ENCODE measurements at regions not wholly inside any gene's neighbourhood (a gene's known extent, or its start where the extent isn't known, plus 50 kb on each side); places are given as distances from the start of the nearest gene placed in this dataset.
"Not testable (repeated sequence)": the region's sequence is repeated elsewhere in the genome, so short reads cannot be mapped to it uniquely, and the experiment has no call there.

DNA sequence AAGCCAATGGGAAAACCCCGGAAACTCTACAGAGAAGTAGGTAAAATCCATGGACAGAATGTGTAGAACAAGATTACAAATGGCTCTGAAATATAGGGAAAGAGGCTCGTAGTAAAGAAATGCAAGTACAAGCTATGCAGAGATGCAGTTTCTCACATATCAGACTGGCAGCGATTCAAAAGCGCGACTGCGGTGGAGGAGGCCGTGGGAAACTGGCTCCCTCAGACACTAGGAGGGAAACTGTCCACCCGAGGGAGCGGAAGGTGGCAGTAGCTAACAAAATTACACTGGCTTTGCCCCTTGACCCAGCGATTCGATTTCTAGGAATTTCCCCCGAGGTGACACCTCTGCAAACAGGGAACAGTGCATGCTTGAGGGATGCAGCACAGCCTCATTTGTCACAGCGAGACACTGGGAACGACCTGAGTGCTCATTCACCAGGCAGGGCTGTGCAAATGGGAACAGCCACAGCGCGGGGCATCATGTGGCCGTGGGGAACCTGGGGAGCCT, 349.3 kb downstream of the CNTNAP3B start:
- not testable (repeated sequence) for FAIRE-seq; H3K9me3 ChIP-seq (ENCODE audit: control insufficient read depth in 2 of 2, insufficient read depth in 1 of 2, low read depth in 1 of 2, low read length in 1 of 2); H3K27me3 ChIP-seq (ENCODE audit: control insufficient read depth in 3 of 3, insufficient read depth in 3 of 3, low read length in 3 of 3); H3K4me1 ChIP-seq (ENCODE audit: control insufficient read depth in 3 of 3, insufficient read depth in 2 of 3, low read depth in 1 of 3, low read length in 2 of 3); H3K27ac ChIP-seq (ENCODE audit: low read depth in 1 of 3, low read length in 2 of 3); H3K36me3 ChIP-seq (ENCODE audit: control insufficient read depth in 3 of 3, insufficient read depth in 2 of 3, low read depth in 1 of 3, low read length in 3 of 3); H3K4me3 ChIP-seq (ENCODE audit: low read depth in 1 of 3, low read length in 3 of 3)
- DNase-seq = peak in 1 of 2 donors; percentile 16
- 19 to 51% (median 25%) methylated on average over 13 to 14 of the region's 17 CpGs for WGBS, 3 donors

DNA sequence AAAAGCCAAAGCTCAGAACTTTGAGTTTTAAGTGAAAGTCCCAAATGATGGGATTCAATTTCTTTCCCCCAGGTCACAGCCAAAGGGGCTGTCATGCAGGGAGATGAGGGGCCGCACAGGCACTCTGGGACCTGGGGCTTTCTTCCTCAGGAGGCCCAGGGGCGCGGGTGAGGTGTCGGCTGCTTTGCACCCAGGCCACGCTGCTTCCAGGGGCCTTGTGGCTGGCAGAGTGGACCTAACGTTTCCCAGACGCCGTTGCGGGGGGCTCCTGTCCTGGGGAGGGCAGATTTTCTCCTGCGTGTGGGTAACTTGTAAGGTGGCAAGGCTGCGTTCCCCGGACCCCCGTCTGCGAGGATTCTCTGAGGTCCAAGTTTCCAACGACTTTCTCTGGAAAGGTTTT, 350.0 kb downstream of the CNTNAP3B start:
- H3K4me3 ChIP-seq (ENCODE audit: low read depth in 1 of 3, low read length in 3 of 3); H3K36me3 ChIP-seq (ENCODE audit: control insufficient read depth in 3 of 3, insufficient read depth in 2 of 3, low read depth in 1 of 3, low read length in 3 of 3); H3K9me3 ChIP-seq (ENCODE audit: control insufficient read depth in 2 of 2, insufficient read depth in 1 of 2, low read depth in 1 of 2, low read length in 1 of 2); H3K27me3 ChIP-seq (ENCODE audit: control insufficient read depth in 3 of 3, insufficient read depth in 3 of 3, low read length in 3 of 3); H3K27ac ChIP-seq (ENCODE audit: low read depth in 1 of 3, low read length in 2 of 3); H3K4me1 ChIP-seq (ENCODE audit: control insufficient read depth in 3 of 3, insufficient read depth in 2 of 3, low read depth in 1 of 3, low read length in 2 of 3); FAIRE-seq; DNase-seq: not testable (repeated sequence)
- WGBS, 3 donors = 91 to 96% (median 91%) methylated on average over 15 of the region's 15 CpGs

DNA sequence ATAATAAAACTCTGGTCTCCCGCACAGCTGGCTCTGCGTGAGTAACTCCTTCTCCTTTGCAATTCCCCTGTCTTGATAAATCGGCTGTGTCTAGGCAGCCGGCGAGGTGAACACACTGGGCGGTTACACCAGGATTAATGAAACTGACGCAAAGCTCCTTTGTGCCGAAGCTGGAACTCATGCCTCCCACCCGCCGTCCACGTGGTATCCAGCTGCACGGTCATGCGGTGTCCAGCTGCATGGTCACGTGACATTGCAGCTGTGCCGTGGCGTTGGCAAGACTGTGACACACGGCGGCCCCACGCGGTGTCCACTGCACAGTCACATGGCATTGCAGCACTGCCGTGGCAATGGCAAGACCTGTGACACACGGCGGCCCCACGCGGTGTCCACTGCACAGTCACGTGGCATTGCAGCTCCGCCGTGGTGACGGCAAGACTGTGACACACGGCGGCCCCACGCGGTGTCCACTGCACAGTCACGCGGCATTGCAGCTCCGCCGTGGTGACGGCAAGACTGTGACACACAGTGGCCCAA, 350.6 kb downstream of the CNTNAP3B start:
- not testable (repeated sequence) for H3K9me3 ChIP-seq (ENCODE audit: control insufficient read depth in 2 of 2, insufficient read depth in 1 of 2, low read depth in 1 of 2, low read length in 1 of 2); H3K4me3 ChIP-seq (ENCODE audit: low read depth in 1 of 3, low read length in 3 of 3); H3K36me3 ChIP-seq (ENCODE audit: control insufficient read depth in 3 of 3, insufficient read depth in 2 of 3, low read depth in 1 of 3, low read length in 3 of 3); H3K27me3 ChIP-seq (ENCODE audit: control insufficient read depth in 3 of 3, insufficient read depth in 3 of 3, low read length in 3 of 3); FAIRE-seq; DNase-seq; H3K4me1 ChIP-seq (ENCODE audit: control insufficient read depth in 3 of 3, insufficient read depth in 2 of 3, low read depth in 1 of 3, low read length in 2 of 3); H3K27ac ChIP-seq (ENCODE audit: low read depth in 1 of 3, low read length in 2 of 3)
- WGBS, 3 donors = 96 to 97% (median 96%) methylated on average over 32 to 38 of the region's 38 CpGs

DNA sequence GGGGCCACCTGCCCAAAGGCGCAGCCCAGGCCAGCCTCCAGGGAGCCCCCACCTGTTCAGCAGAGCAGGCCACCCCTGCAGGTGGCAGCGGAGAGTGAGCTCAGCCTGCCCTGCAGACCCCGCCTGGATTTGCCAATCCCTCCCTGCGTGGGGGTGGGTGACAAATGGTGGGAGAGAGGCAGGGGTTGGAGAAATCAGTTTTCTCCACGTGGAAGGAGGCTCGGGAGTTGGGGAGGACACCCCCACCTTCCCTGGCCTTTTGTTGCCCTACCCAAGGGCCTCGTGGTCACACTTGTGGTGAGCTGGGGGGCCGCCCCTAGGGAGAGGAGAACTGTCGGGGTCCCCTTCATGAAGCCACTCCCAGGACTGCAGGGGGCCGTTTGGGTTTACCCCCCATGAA, 351.7 kb downstream of the CNTNAP3B start:
- not testable (repeated sequence) for H3K4me1 ChIP-seq (ENCODE audit: control insufficient read depth in 3 of 3, insufficient read depth in 2 of 3, low read depth in 1 of 3, low read length in 2 of 3); H3K27ac ChIP-seq (ENCODE audit: low read depth in 1 of 3, low read length in 2 of 3); H3K9me3 ChIP-seq (ENCODE audit: control insufficient read depth in 2 of 2, insufficient read depth in 1 of 2, low read depth in 1 of 2, low read length in 1 of 2); H3K4me3 ChIP-seq (ENCODE audit: low read depth in 1 of 3, low read length in 3 of 3); H3K27me3 ChIP-seq (ENCODE audit: control insufficient read depth in 3 of 3, insufficient read depth in 3 of 3, low read length in 3 of 3); FAIRE-seq; DNase-seq; H3K36me3 ChIP-seq (ENCODE audit: control insufficient read depth in 3 of 3, insufficient read depth in 2 of 3, low read depth in 1 of 3, low read length in 3 of 3)
- 77 to 83% (median 82%) methylated on average over 5 to 7 of the region's 10 CpGs for WGBS, 3 donors

DNA sequence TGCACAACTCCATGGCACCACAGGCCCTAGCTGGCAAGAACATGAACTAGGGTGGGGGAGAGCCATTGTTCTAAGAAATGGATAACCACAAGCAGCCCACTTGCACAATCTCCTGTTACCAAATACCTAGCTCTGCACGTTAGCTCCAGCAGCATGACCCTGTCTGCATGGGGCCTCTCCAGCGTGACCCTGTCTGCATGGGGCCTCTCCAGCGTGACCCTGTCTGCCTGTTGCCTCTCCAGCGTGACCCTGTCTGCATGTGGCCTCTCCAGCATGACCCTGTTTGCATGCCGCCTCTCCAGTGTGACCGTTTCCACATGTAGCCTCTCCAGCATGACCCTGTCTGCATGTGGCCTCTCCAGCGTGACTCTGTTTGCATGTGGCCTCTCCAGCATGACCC, 356.7 kb downstream of the CNTNAP3B start:
- H3K9me3 ChIP-seq (ENCODE audit: control insufficient read depth in 2 of 2, insufficient read depth in 1 of 2, low read depth in 1 of 2, low read length in 1 of 2); H3K27ac ChIP-seq (ENCODE audit: low read depth in 1 of 3, low read length in 2 of 3); H3K36me3 ChIP-seq (ENCODE audit: control insufficient read depth in 3 of 3, insufficient read depth in 2 of 3, low read depth in 1 of 3, low read length in 3 of 3); FAIRE-seq; DNase-seq; H3K4me1 ChIP-seq (ENCODE audit: control insufficient read depth in 3 of 3, insufficient read depth in 2 of 3, low read depth in 1 of 3, low read length in 2 of 3); H3K27me3 ChIP-seq (ENCODE audit: control insufficient read depth in 3 of 3, insufficient read depth in 3 of 3, low read length in 3 of 3); H3K4me3 ChIP-seq (ENCODE audit: low read depth in 1 of 3, low read length in 3 of 3): not testable (repeated sequence)
- WGBS, 3 donors = 58 to 97% (median 60%) methylated on average over 4 to 6 of the region's 7 CpGs

DNA sequence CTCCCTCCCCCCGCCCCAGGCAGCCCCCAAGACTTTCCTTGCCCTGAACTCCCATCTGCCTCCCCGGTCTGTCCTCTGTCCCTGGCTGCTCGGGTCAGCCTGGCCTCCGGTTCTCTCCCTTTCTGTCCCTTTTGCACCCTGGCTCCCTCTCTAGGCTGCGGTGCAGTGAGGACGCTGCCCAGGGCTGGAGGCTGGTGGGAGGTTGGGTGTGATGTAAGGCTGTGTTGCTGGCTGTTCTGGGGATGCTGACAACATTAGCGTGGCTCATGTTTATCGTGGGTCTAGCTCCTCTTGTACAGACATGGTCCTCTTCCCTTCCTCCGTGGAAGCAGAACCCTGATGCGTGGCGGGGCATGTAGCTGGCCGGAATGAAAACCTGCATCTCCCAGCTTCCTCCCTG, 357.5 kb downstream of the CNTNAP3B start:
- 75 to 100% (median 86%) methylated on average over 2 to 4 of the region's 12 CpGs for WGBS, 3 donors
- not testable (repeated sequence) for H3K36me3 ChIP-seq (ENCODE audit: control insufficient read depth in 3 of 3, insufficient read depth in 2 of 3, low read depth in 1 of 3, low read length in 3 of 3); H3K4me1 ChIP-seq (ENCODE audit: control insufficient read depth in 3 of 3, insufficient read depth in 2 of 3, low read depth in 1 of 3, low read length in 2 of 3); FAIRE-seq; H3K27ac ChIP-seq (ENCODE audit: low read depth in 1 of 3, low read length in 2 of 3); H3K4me3 ChIP-seq (ENCODE audit: low read depth in 1 of 3, low read length in 3 of 3); H3K9me3 ChIP-seq (ENCODE audit: control insufficient read depth in 2 of 2, insufficient read depth in 1 of 2, low read depth in 1 of 2, low read length in 1 of 2); H3K27me3 ChIP-seq (ENCODE audit: control insufficient read depth in 3 of 3, insufficient read depth in 3 of 3, low read length in 3 of 3); DNase-seq

DNA sequence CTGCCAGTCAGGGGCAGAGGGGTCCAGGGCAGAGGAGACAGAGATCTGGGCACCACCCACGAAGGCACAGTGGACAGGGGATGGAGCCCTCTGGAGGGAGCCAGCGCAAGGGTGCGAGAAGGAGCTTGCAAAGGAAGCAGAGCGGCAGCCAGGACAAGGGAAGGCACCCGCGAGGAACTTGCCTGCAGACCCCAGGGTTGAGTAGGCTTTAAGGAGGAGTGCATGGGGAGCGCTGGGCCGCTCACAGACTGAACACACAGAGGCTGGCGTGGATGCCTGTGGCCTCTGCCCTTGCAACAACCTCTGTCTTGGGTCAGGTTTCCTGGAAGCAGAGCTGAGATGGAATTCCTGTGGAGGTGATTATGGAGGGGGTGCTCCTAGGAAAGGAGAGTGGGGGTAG, 374.4 kb downstream of the CNTNAP3B start:
- not testable (repeated sequence) for H3K36me3 ChIP-seq (ENCODE audit: control insufficient read depth in 3 of 3, insufficient read depth in 2 of 3, low read depth in 1 of 3, low read length in 3 of 3); H3K4me3 ChIP-seq (ENCODE audit: low read depth in 1 of 3, low read length in 3 of 3); H3K27me3 ChIP-seq (ENCODE audit: control insufficient read depth in 3 of 3, insufficient read depth in 3 of 3, low read length in 3 of 3); FAIRE-seq; H3K9me3 ChIP-seq (ENCODE audit: control insufficient read depth in 2 of 2, insufficient read depth in 1 of 2, low read depth in 1 of 2, low read length in 1 of 2); H3K4me1 ChIP-seq (ENCODE audit: control insufficient read depth in 3 of 3, insufficient read depth in 2 of 3, low read depth in 1 of 3, low read length in 2 of 3); H3K27ac ChIP-seq (ENCODE audit: low read depth in 1 of 3, low read length in 2 of 3); DNase-seq
- 67 to 86% (median 85%) methylated on average over 3 to 8 of the region's 9 CpGs for WGBS, 3 donors

DNA sequence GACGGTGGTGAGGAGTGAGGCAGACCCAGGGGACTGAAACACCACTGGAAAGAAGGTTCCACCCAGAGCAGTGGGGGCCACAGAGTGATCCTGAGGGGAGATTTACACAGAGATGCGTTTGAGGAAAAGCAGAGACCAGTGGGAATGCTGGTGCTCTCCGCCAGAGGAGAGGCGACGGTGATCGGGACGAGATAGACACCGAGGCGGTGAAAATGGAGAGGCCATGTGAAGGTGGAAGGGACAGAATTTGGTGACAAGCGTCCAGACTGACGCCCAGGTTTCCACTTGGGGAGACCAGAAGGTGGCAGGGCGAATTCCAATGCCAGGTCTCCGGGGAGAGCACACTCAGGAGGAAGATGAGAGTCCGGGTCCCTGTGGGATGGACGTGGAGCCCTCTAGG, 374.8 kb downstream of the CNTNAP3B start:
- not testable (repeated sequence) for H3K27ac ChIP-seq (ENCODE audit: low read depth in 1 of 3, low read length in 2 of 3); DNase-seq; H3K27me3 ChIP-seq (ENCODE audit: control insufficient read depth in 3 of 3, insufficient read depth in 3 of 3, low read length in 3 of 3); H3K9me3 ChIP-seq (ENCODE audit: control insufficient read depth in 2 of 2, insufficient read depth in 1 of 2, low read depth in 1 of 2, low read length in 1 of 2); H3K4me3 ChIP-seq (ENCODE audit: low read depth in 1 of 3, low read length in 3 of 3); H3K4me1 ChIP-seq (ENCODE audit: control insufficient read depth in 3 of 3, insufficient read depth in 2 of 3, low read depth in 1 of 3, low read length in 2 of 3); H3K36me3 ChIP-seq (ENCODE audit: control insufficient read depth in 3 of 3, insufficient read depth in 2 of 3, low read depth in 1 of 3, low read length in 3 of 3); FAIRE-seq
- 86 to 89% (median 88%) methylated on average over 9 to 13 of the region's 15 CpGs for WGBS, 3 donors

DNA sequence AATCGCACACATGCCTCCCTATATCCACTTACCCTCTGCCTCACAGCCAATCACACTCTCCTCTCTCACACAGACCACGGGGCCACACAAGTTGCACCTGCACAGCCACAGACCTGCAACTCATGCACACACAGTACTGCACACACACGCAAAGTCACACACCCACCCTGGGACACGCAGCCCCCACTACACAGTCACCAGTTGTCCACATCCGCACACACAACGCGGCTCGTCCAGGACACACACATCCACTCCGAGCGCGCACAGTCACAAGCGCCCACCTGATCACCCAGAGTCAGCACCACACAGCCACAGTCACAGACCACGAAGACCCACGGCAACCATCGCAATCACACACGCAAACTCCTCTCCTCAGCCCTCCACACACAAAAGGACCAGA, 387.3 kb downstream of the CNTNAP3B start:
- H3K4me3 ChIP-seq (ENCODE audit: low read depth in 1 of 3, low read length in 3 of 3); H3K4me1 ChIP-seq (ENCODE audit: control insufficient read depth in 3 of 3, insufficient read depth in 2 of 3, low read depth in 1 of 3, low read length in 2 of 3); H3K27me3 ChIP-seq (ENCODE audit: control insufficient read depth in 3 of 3, insufficient read depth in 3 of 3, low read length in 3 of 3); H3K9me3 ChIP-seq (ENCODE audit: control insufficient read depth in 2 of 2, insufficient read depth in 1 of 2, low read depth in 1 of 2, low read length in 1 of 2); H3K36me3 ChIP-seq (ENCODE audit: control insufficient read depth in 3 of 3, insufficient read depth in 2 of 3, low read depth in 1 of 3, low read length in 3 of 3); FAIRE-seq; DNase-seq; H3K27ac ChIP-seq (ENCODE audit: low read depth in 1 of 3, low read length in 2 of 3): not testable (repeated sequence)
- 94 to 97% methylated on average over 5 to 9 of the region's 16 CpGs; no CpG with 5 or more reads in 1 of the 3 donors for WGBS, 3 donors
